Large intestine (tissue), 3 donors: ENCODE measurements at regions not wholly inside any gene's neighbourhood (a gene's known extent, or its start where the extent isn't known, plus 50 kb on each side); places are given as distances from the start of the nearest gene placed in this dataset.

Experiments used
- DNase-seq, 2 donors: peaks; one replicate each; pipeline versions ENCODE4 v3.0.0 to v3.0.0-alpha.2; 2013
- H3K27ac ChIP-seq: one replicate; pipeline ENCODE4 v1.5.1; 2013; ENCODE audit warnings: low read length
- H3K27me3 ChIP-seq: 2 replicates; pipeline ENCODE4 v1.6.1; 2013; ENCODE audit warnings: low read length; ENCODE audit not compliant: control insufficient read depth, insufficient read depth
- H3K36me3 ChIP-seq: 2 replicates; pipeline ENCODE4 v1.6.1; 2013; ENCODE audit warnings: low read length; ENCODE audit not compliant: control insufficient read depth, insufficient read depth
- H3K4me1 ChIP-seq: one replicate; pipeline ENCODE4 v1.6.1; 2013; ENCODE audit warnings: low read length; ENCODE audit not compliant: control insufficient read depth, insufficient read depth
- H3K4me3 ChIP-seq: one replicate; pipeline ENCODE4 v1.5.1; 2013; ENCODE audit warnings: low read length
- H3K9me3 ChIP-seq: one replicate; pipeline ENCODE4 v1.6.1; 2013; ENCODE audit warnings: mild to moderate bottlenecking, low read depth, low read length, moderate library complexity; ENCODE audit not compliant: control insufficient read depth
- WGBS: methylation state at CpG from one replicate; pipeline ENCODE4 v1.1.5; 2013; ENCODE audit warnings: low lambda C conversion rate; ENCODE audit not compliant: insufficient coverage; 5-methylcytosine and 5-hydroxymethylcytosine counted together

GRCh38 chr17:77719806-77720205 is 238.7 kb upstream of the TNRC6C start:
- Histone ChIP-seq H3K4me1 (no peaks in the 10 kb centered on the region), H3K4me3 (no peak overlapping the region), H3K27me3 (no peaks in the 10 kb centered on the region), H3K27ac (no peak overlapping the region), H3K9me3 (no peaks in the 10 kb centered on the region), H3K36me3 (no peaks in the 10 kb centered on the region)
- WGBS: no CpG with 5 or more reads among the region's 4 CpGs
- DNase-seq: no peak

DNA sequence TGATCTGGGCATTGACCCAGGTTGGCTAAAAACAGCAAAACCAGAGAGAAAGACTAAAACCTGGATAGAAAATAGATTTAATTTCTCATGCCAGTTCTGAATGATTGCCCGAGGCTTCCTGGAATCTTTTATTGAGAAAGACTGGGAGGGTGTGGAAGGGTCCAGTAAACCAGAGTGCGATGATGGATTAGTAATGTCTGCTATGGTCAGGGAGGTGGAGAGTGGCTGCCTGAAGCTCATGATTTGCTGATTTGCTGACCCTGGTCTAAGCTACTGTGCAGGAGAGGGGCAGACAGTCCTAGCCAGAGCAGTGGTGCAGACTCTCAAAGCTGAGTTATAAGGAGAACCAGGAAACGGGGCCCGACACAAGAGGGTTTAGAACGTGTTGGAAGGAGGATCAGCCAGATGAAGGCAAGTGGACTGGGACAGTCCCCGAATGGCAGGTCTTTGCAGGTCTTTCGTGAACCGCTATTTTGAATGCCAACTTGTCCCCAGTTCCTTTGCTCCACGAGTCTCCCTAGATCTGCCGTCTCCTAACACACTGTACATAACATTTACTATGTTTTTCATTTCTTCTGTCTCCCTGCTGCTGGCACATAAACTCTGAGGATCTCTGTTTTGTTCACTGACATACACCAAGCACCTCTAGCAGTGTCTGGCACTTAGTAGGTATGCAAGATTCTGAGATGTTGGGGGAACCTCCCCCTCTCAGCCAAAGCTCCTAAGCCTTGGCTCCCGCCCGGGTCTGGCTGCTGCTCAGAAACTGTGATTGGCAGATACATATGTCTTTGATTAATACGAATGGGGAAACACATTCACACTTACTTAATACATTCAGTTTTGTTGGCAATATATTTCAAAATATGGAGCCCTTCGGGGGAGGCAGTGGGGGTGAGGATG is 237.3 kb upstream of the TNRC6C start:
- no peak for DNase-seq
- H3K9me3 ChIP-seq: no peaks in the 10 kb centered on the region
- H3K27ac ChIP-seq: no peak overlapping the region
- no peaks in the 10 kb centered on the region for H3K4me1 ChIP-seq
- no peak overlapping the region for H3K4me3 ChIP-seq
- WGBS: 100% methylated on average over 1 of the region's 14 CpGs
- H3K27me3 ChIP-seq: no peaks in the 10 kb centered on the region
- no peaks in the 10 kb centered on the region for H3K36me3 ChIP-seq

DNA sequence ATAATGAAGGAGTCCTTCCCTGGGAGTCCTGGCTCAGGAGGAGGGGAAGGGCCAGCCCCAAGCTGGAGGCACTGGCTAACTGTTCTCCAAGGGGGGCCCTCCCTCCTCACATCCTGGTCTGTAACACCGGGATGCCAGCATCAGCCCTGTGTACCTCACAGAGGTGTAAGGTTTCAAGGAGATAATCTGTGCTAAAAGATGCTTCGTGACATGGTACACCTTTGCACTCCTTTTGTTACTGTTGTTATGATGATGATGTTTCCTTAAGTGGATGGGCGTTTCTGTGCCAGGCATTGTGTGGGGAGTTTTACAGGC is 236.7 kb upstream of the TNRC6C start:
- Histone ChIP-seq H3K4me1 (no peaks in the 10 kb centered on the region), H3K4me3 (no peak overlapping the region), H3K9me3 (no peaks in the 10 kb centered on the region), H3K36me3 (no peaks in the 10 kb centered on the region), H3K27ac (no peak overlapping the region), H3K27me3 (no peaks in the 10 kb centered on the region)
- no CpG with 5 or more reads among the region's 3 CpGs for WGBS
- DNase-seq: no peak

DNA sequence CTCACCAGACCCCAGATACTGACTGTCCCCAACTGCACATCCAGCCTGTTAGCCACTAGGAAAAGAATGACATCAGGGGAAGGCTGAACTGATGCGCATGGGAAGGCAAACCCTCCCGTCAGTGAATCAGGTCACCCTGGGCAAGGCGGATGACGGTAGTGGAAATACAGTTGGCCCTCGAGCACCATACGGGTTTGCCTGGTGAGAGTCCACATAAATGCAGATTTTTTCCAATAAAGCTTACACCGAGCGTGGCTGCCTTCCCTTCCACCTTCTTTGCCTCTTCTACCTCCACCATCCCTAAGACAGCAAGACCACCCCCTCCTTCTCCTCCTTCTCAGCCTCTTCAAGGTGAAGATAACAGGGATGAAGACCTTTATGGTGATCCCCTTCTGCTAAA is 236.1 kb upstream of the TNRC6C start:
- no peaks in the 10 kb centered on the region for H3K4me1 ChIP-seq

GRCh38 chr17:77723071-77723908 is 235.2 kb upstream of the TNRC6C start:
- Histone ChIP-seq H3K9me3 (no peaks in the 10 kb centered on the region), H3K4me3 (no peak overlapping the region), H3K36me3 (no peaks in the 10 kb centered on the region), H3K27me3 (peaks cover under 1% of the 10 kb centered on the region), H3K27ac (no peak overlapping the region), H3K4me1 (peaks cover 3% of the 10 kb centered on the region)
- no CpG with 5 or more reads among the region's 20 CpGs for WGBS
- no peak for DNase-seq

More for the DNA sequence above, 236.1 kb upstream of the TNRC6C start:
- Histone ChIP-seq H3K36me3 (no peaks in the 10 kb centered on the region), H3K27ac (no peak overlapping the region), H3K4me3 (no peak overlapping the region), H3K27me3 (no peaks in the 10 kb centered on the region), H3K9me3 (no peaks in the 10 kb centered on the region)
- no CpG with 5 or more reads among the region's 8 CpGs for WGBS
- DNase-seq: no peak

GRCh38 chr17:77723909-77724875 is 234.3 kb upstream of the TNRC6C start:
- Histone ChIP-seq H3K4me1 (peaks cover 3% of the 10 kb centered on the region), H3K4me3 (no peak overlapping the region), H3K27me3 (peaks cover 6% of the 10 kb centered on the region), H3K36me3 (no peaks in the 10 kb centered on the region), H3K9me3 (no peaks in the 10 kb centered on the region), H3K27ac (no peak overlapping the region)
- DNase-seq: no peak
- WGBS: no CpG with 5 or more reads among the region's 22 CpGs

DNA sequence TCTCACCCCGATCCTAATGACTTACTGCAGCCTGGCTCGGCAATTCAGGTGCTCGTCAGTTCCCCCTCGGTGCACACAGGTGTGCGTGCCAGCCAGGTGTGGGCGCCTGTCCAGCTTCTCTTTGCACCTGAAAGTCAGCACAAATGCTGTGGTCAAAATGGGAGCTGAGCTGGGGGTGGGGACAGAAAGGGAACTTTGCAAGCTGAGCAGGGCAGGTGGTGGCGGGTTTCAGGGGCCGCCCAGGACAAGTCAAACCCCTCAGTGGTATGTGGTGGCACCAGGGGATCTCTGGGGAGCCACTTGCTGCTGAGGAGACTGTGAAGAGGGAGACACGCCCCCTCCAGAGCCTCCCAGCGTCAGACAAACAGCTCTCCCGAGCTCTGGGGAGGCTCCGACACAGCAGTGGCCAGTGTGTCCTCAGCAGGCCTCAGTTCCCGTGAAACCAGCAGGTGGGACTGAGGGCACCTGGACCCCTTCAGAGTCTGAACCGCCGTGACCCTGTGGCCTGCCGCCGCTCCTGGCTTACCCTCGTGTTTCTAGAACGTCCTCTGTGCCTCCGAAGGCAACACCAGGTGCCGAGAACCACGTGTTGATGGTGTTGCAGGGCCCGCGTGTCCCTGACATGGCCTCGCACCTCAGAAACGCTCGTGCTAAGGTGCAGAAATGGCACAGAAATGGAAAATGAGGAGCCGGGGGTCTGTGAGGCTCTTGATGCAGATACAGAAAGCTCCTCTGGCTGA is 233.5 kb upstream of the TNRC6C start:
- Histone ChIP-seq H3K27me3 (peaks cover 6% of the 10 kb centered on the region), H3K9me3 (no peaks in the 10 kb centered on the region), H3K27ac (no peak overlapping the region), H3K4me3 (no peak overlapping the region), H3K36me3 (no peaks in the 10 kb centered on the region), H3K4me1 (peaks cover 3% of the 10 kb centered on the region)
- DNase-seq: no peak
- WGBS: 100% methylated on average over 1 of the region's 28 CpGs

GRCh38 chr17:77725846-77726245 is 232.7 kb upstream of the TNRC6C start:
- WGBS: no CpG with 5 or more reads among the region's 5 CpGs

GRCh38 chr17:77726549-77727006 is 231.9 kb upstream of the TNRC6C start:
- H3K27me3 ChIP-seq: peaks cover 6% of the 10 kb centered on the region
- no CpG with 5 or more reads among the region's 4 CpGs for WGBS
- DNase-seq: no peak
- peaks cover 3% of the 10 kb centered on the region for H3K4me1 ChIP-seq
- no peak overlapping the region for H3K27ac ChIP-seq
- no peaks in the 10 kb centered on the region for H3K9me3 ChIP-seq
- no peaks in the 10 kb centered on the region for H3K36me3 ChIP-seq
- H3K4me3 ChIP-seq: no peak overlapping the region

More at GRCh38 chr17:77725846-77726245, 232.7 kb upstream of the TNRC6C start:
- H3K36me3 ChIP-seq: no peaks in the 10 kb centered on the region
- peaks cover 6% of the 10 kb centered on the region for H3K27me3 ChIP-seq
- no peaks in the 10 kb centered on the region for H3K9me3 ChIP-seq
- H3K4me1 ChIP-seq: peaks cover 3% of the 10 kb centered on the region
- H3K4me3 ChIP-seq: no peak overlapping the region
- no peak for DNase-seq
- no peak overlapping the region for H3K27ac ChIP-seq
